ENCODE measurements at regions not wholly inside any gene's neighbourhood (a gene's known extent, or its start where the extent isn't known, plus 50 kb on each side); places are given as distances from the start of the nearest gene placed in this dataset.

DNA sequence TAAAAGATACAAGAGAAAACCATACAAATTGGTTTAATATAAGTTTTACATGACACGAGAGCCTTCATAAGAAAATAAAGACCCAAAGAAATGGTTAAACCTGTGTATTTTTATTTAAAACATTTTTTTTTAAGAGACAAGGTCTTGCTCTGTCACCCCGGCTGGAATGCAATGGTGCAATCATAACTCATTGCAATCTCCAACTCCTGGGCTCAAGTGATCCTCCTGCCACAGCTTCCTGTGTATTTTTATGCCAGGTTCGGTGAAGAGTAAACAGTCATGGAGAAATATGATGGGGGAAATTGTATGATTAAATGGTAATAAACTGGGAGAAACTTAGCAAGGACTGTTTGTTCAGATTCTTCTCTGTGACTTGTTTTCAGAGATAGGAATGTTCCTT, 441.0 kb downstream of the TUSC7 start:
- Histone ChIP-seq H3K4me1 (no peaks in the 10 kb centered on the region), H3K4me3 (replicated peaks in 1 of 3) (no peak overlapping the region), H3K36me3 (no peaks in the 10 kb centered on the region), H3K27ac (no peak overlapping the region), H3K27me3 (no peaks in the 10 kb centered on the region), H3K9me3 (no peaks in the 10 kb centered on the region)
- DNase-seq: no peak
- TF ChIP-seq POLR2A (IDR thresholded peaks at IDR 0.05): no peak
- TF ChIP-seq, protein P1, sequence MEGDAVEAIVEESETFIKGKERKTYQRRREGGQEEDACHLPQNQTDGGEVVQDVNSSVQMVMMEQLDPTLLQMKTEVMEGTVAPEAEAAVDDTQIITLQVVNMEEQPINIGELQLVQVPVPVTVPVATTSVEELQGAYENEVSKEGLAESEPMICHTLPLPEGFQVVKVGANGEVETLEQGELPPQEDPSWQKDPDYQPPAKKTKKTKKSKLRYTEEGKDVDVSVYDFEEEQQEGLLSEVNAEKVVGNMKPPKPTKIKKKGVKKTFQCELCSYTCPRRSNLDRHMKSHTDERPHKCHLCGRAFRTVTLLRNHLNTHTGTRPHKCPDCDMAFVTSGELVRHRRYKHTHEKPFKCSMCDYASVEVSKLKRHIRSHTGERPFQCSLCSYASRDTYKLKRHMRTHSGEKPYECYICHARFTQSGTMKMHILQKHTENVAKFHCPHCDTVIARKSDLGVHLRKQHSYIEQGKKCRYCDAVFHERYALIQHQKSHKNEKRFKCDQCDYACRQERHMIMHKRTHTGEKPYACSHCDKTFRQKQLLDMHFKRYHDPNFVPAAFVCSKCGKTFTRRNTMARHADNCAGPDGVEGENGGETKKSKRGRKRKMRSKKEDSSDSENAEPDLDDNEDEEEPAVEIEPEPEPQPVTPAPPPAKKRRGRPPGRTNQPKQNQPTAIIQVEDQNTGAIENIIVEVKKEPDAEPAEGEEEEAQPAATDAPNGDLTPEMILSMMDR (IDR thresholded peaks at IDR 0.05): no peak
- 62 to 64% methylated on average over 3 of the region's 3 CpGs for WGBS, 2 donors
- intact Hi-C loops (cut with DNase I): no loop called here

DNA sequence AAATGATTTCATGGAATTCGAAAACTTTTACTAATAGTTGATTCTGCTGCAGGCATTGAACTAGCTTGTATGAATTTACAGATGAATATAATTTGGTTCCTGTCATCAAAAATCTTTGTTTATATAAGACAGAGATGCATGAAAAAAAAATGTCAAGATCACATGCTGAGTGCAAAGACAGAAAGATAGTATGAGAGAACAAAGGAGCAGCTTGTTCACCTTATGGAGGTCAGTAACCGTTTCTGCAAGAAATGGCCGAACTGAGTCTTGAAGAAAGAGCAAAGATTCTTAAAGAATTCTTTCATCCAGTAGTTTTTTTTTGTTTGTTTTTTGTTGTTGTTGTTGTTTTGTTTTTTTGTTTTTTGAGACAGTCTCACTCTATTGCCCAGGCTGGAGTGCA, 450.6 kb downstream of the TUSC7 start:
- H3K36me3 ChIP-seq: no peaks in the 10 kb centered on the region
- H3K9me3 ChIP-seq: no peaks in the 10 kb centered on the region
- TF ChIP-seq, protein P1 (IDR thresholded peaks at IDR 0.05): no peak
- no peak for TF ChIP-seq POLR2A (IDR thresholded peaks at IDR 0.05)
- H3K4me1 ChIP-seq: no peaks in the 10 kb centered on the region
- H3K4me3 ChIP-seq (replicated peaks in 1 of 3): no peak overlapping the region
- intact Hi-C loops (cut with DNase I): no loop called here
- no peaks in the 10 kb centered on the region for H3K27me3 ChIP-seq
- 59 to 78% methylated on average over 3 of the region's 3 CpGs for WGBS, 2 donors
- no peak overlapping the region for H3K27ac ChIP-seq
- DNase-seq: no peak

DNA sequence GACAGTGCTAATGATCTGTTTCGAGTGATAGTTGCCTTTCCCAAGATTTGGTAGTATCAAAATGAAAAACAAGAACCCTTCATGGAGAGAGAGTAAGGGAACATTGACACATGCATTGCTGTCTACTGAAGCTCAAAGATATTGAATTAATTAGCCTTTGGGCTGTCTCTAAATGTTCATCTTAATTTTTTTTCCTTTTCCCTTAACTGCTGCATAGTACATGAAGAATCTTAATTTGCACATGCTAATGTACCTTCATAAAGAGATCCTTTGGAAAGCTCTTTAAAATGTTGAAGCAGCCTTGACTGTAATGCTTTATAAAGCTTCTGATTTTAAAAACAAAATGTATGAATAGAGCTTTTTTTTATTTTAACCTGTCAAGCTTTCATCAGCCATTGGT, 452.2 kb downstream of the TUSC7 start:
- Histone ChIP-seq H3K36me3 (no peaks in the 10 kb centered on the region), H3K9me3 (no peaks in the 10 kb centered on the region), H3K27me3 (no peaks in the 10 kb centered on the region), H3K4me1 (no peaks in the 10 kb centered on the region), H3K27ac (no peak overlapping the region), H3K4me3 (replicated peaks in 1 of 3) (no peak overlapping the region)
- DNase-seq: no peak
- intact Hi-C loops (cut with DNase I): no loop called here
- TF ChIP-seq, protein P1 (IDR thresholded peaks at IDR 0.05): no peak
- no peak for TF ChIP-seq POLR2A (IDR thresholded peaks at IDR 0.05)
- 53 to 96% methylated on average over 1 of the region's 1 CpG for WGBS, 2 donors

DNA sequence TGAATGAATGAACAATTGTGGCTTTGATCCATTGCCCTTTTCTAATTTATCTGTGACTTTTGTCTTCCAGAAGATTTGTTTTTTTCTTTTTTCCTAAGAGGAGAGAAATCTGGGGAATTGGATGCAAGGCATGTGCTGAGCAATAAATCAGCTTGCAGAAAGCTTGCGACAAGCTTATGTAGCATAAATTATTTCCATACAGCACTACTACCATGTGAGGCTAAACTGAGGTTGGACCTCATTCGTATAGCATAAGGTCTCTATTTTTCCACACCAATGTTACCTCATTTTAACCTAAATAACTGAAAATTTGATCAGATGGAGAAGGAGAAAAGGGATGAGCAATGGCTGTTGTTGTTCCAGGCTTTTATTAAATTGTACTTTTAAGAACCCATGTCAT, 455.6 kb downstream of the TUSC7 start:
- intact Hi-C loops (cut with DNase I): no loop called here

DNA sequence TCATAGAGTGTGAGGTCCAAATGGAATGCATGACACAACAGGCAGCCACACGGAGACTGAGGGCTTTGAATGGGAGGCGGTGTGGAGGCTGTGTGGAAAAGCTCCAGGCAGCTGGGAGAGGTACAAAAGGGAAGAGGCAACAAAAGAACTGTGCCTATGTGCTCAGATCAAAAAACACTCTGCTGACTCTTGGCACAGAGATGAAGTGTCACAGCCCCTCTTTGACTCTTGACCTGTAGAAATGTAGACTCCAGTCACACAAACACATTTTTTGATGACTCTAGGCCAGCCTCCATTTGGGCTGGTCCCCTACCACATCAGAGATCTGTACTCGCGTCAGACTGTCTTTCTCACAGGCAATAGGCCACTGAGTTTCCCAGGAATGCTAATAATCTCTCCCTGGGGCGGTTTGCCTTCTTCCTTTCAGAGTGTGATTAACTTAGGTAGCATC, 456.0 kb downstream of the TUSC7 start:
- Histone ChIP-seq H3K9me3 (no peaks in the 10 kb centered on the region), H3K4me1 (no peaks in the 10 kb centered on the region), H3K27me3 (no peaks in the 10 kb centered on the region), H3K4me3 (replicated peaks in 1 of 3) (no peak overlapping the region), H3K27ac (no peak overlapping the region), H3K36me3 (no peaks in the 10 kb centered on the region)
- DNase-seq: no peak
- intact Hi-C loops (cut with DNase I): no loop called here
- no peak for TF ChIP-seq POLR2A (IDR thresholded peaks at IDR 0.05)
- TF ChIP-seq, protein P1 (IDR thresholded peaks at IDR 0.05): no peak
- 71 to 74% methylated on average over 5 of the region's 5 CpGs for WGBS, 2 donors

More for the DNA sequence above, 455.6 kb downstream of the TUSC7 start:
- no peak overlapping the region for H3K27ac ChIP-seq
- WGBS, 2 donors: 88 to 94% methylated on average over 2 of the region's 2 CpGs
- H3K4me3 ChIP-seq (replicated peaks in 1 of 3): no peak overlapping the region
- H3K36me3 ChIP-seq: no peaks in the 10 kb centered on the region
- no peaks in the 10 kb centered on the region for H3K4me1 ChIP-seq
- no peak for TF ChIP-seq POLR2A (IDR thresholded peaks at IDR 0.05)
- TF ChIP-seq, protein P1 (IDR thresholded peaks at IDR 0.05): no peak
- H3K9me3 ChIP-seq: no peaks in the 10 kb centered on the region
- no peak for DNase-seq
- H3K27me3 ChIP-seq: no peaks in the 10 kb centered on the region

Data from thyroid gland (tissue), 4 donors.